Suprapubic skin (tissue), 4 donors: ENCODE measurements at regions not wholly inside any gene's neighbourhood (a gene's known extent, or its start where the extent isn't known, plus 50 kb on each side); places are given as distances from the start of the nearest gene placed in this dataset.

Source experiments
- DNase-seq, 2 donors: peaks; one replicate each; pipeline ENCODE4 v3.0.0-alpha.2; 2019; ENCODE audit warnings: low spot score in 2 of 2
- H3K27ac ChIP-seq: fragments of 200-600 bp; sonication (generic); one replicate; pipeline ENCODE4 v1.5.1; 2019
- H3K27me3 ChIP-seq: fragments of 200-600 bp; sonication (generic); one replicate; pipeline ENCODE4 v1.5.1; 2019
- H3K36me3 ChIP-seq: fragments of 200-600 bp; sonication (generic); one replicate; pipeline ENCODE4 v1.5.1; 2019
- H3K4me1 ChIP-seq: fragments of 200-600 bp; sonication (generic); one replicate; pipeline ENCODE4 v1.5.1; 2019
- H3K4me3 ChIP-seq: fragments of 200-600 bp; sonication (generic); one replicate; pipeline ENCODE4 v1.5.1; 2019; ENCODE audit warnings: mild to moderate bottlenecking
- H3K9me3 ChIP-seq: fragments of 200-600 bp; sonication (generic); one replicate; pipeline ENCODE4 v1.5.1; 2019
- CTCF ChIP-seq, 2 donors: fragments of 200-600 bp in 1 of 2; fragments of 450-650 bp in 1 of 2; sonication (generic) in 1 of 2; IDR thresholded peaks; one replicate each; pipeline ENCODE4 v1.5.1; 2016 to 2019; ENCODE audit warnings: antibody characterized with exemption in 2 of 2, mild to moderate bottlenecking in 1 of 2, moderate library complexity in 1 of 2
- EP300 ChIP-seq: sonication (generic); formaldehyde crosslinking; IDR thresholded peaks from one replicate; pipeline ENCODE4 v1.6.1; 2017; ENCODE audit warnings: antibody characterized with exemption
- POLR2A ChIP-seq, 2 donors: fragments of 450-650 bp; IDR thresholded peaks; one replicate each; pipeline ENCODE4 v1.6.1; 2017; ENCODE audit warnings: antibody characterized with exemption in 2 of 2, mild to moderate bottlenecking in 2 of 2, moderate library complexity in 2 of 2
- POLR2AphosphoS5 ChIP-seq, 3 donors: sonication (generic); formaldehyde crosslinking; IDR thresholded peaks; one replicate each; pipeline ENCODE4 v1.6.1; 2017; ENCODE audit warnings: antibody characterized with exemption in 3 of 3
- WGBS: methylation state at CpG from one replicate; pipeline ENCODE4 v1.1.5; 2018; 5-methylcytosine and 5-hydroxymethylcytosine counted together

DNA sequence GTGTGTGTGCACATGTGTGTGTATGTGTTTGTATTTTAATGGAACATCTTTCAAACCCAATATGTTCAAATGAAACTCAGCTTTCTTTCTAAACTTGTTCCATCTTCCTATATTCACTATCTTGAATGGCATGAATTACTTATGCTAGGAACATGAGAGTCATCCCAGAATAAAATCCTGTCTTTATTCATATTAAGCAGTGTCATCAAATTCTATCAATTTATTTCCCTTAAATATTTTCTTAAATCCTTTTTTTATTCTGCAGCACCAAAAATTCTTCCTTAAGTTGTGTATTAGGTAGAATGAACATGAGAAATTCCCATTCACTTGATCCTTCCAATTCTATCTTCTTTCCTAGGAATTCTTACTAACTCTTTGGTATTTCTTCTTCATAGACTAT lies 146.6 kb upstream of the PCDH15 start:
- no peak for DNase-seq
- no peaks in the 10 kb centered on the region for H3K36me3 ChIP-seq
- H3K4me3 ChIP-seq = no peak overlapping the region
- no peaks in the 10 kb centered on the region for H3K4me1 ChIP-seq
- H3K9me3 ChIP-seq = no peaks in the 10 kb centered on the region
- TF ChIP-seq CTCF (IDR thresholded peaks at IDR 0.05) (no peak), POLR2AphosphoS5 (IDR thresholded peaks at IDR 0.05) (no peak), POLR2A (IDR thresholded peaks at IDR 0.05) (no peak), EP300 (no peak)
- no peak overlapping the region for H3K27ac ChIP-seq
- H3K27me3 ChIP-seq = no peaks in the 10 kb centered on the region

GRCh38 chr10:54940418-54940817 lies 139.4 kb upstream of the PCDH15 start:
- H3K27me3 ChIP-seq = no peaks in the 10 kb centered on the region
- H3K36me3 ChIP-seq = no peaks in the 10 kb centered on the region
- no peak overlapping the region for H3K27ac ChIP-seq
- no peaks in the 10 kb centered on the region for H3K4me1 ChIP-seq
- 95% methylated on average over 2 of the region's 2 CpGs for WGBS
- no peak for DNase-seq
- no peaks in the 10 kb centered on the region for H3K9me3 ChIP-seq
- no peak for TF ChIP-seq POLR2AphosphoS5 (IDR thresholded peaks at IDR 0.05)
- TF ChIP-seq EP300 = no peak
- TF ChIP-seq CTCF (IDR thresholded peaks at IDR 0.05) = no peak
- no peak for TF ChIP-seq POLR2A (IDR thresholded peaks at IDR 0.05)
- H3K4me3 ChIP-seq = no peak overlapping the region

GRCh38 chr10:54914049-54914448 lies 113.0 kb upstream of the PCDH15 start:
- Histone ChIP-seq H3K4me1 (no peaks in the 10 kb centered on the region), H3K9me3 (no peaks in the 10 kb centered on the region), H3K36me3 (no peaks in the 10 kb centered on the region), H3K27ac (no peak overlapping the region), H3K4me3 (no peak overlapping the region), H3K27me3 (no peaks in the 10 kb centered on the region)
- TF ChIP-seq POLR2AphosphoS5 (IDR thresholded peaks at IDR 0.05) (no peak), POLR2A (IDR thresholded peaks at IDR 0.05) (no peak), CTCF (IDR thresholded peaks at IDR 0.05) (no peak), EP300 (no peak)
- WGBS = 60% methylated on average over 1 of the region's 1 CpG
- DNase-seq = no peak

- WGBS = 78% methylated on average over 4 of the region's 4 CpGs
- TF ChIP-seq CTCF (IDR thresholded peaks at IDR 0.05) = no peak
- no peak for TF ChIP-seq EP300
- TF ChIP-seq POLR2A (IDR thresholded peaks at IDR 0.05) = no peak
- no peak for TF ChIP-seq POLR2AphosphoS5 (IDR thresholded peaks at IDR 0.05)
Measured at GRCh38 chr10:54909165-54909564, 108.1 kb upstream of the PCDH15 start.

DNA sequence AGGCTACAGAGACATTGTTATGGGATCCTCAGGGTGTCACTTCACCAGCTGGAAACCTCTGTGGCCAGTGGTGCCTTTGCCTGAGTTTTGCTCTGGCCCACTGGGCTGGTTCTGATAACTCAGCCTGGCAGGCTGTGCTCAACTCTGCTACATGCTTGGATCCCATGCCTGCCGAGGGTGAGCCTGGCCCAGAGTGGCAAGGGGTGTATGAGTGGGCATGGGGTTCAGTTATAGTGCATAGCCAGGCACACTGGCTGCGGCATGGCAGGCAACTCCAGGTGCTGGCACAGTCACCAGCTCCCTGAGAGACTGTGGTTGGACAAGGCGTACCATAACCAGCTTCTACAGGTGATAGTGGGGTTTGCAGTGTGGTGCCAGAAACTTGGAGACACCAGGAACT lies 107.0 kb upstream of the PCDH15 start:
- 67% methylated on average over 1 of the region's 3 CpGs for WGBS
- H3K27me3 ChIP-seq = no peaks in the 10 kb centered on the region
- H3K27ac ChIP-seq = no peak overlapping the region
- H3K9me3 ChIP-seq = no peaks in the 10 kb centered on the region
- H3K4me3 ChIP-seq = no peak overlapping the region
- no peaks in the 10 kb centered on the region for H3K4me1 ChIP-seq
- no peaks in the 10 kb centered on the region for H3K36me3 ChIP-seq
- DNase-seq = no peak
- no peak for TF ChIP-seq POLR2AphosphoS5 (IDR thresholded peaks at IDR 0.05)
- TF ChIP-seq EP300 = no peak
- no peak for TF ChIP-seq POLR2A (IDR thresholded peaks at IDR 0.05)
- no peak for TF ChIP-seq CTCF (IDR thresholded peaks at IDR 0.05)

More at GRCh38 chr10:54909165-54909564, 108.1 kb upstream of the PCDH15 start:
- H3K4me1 ChIP-seq = no peaks in the 10 kb centered on the region
- DNase-seq = no peak
- H3K9me3 ChIP-seq = no peaks in the 10 kb centered on the region
- no peak overlapping the region for H3K4me3 ChIP-seq
- no peaks in the 10 kb centered on the region for H3K27me3 ChIP-seq
- no peak overlapping the region for H3K27ac ChIP-seq
- H3K36me3 ChIP-seq = no peaks in the 10 kb centered on the region
